Left colon (tissue), 2 donors: ENCODE measurements at regions not wholly inside any gene's neighbourhood (a gene's known extent, or its start where the extent isn't known, plus 50 kb on each side); places are given as distances from the start of the nearest gene placed in this dataset.
A peak's percentile ranks its signal among the peaks of the same experiment; 100 is the strongest.
"Not testable (repeated sequence)": the region's sequence is repeated elsewhere in the genome, so short reads cannot be mapped to it uniquely, and the experiment has no call there.

Experiments used
- ATAC-seq: fragments of 200-7000 bp; cut with Tn5 transposase; one replicate; pipeline ENCODE4 v1.9.1; 2020; ENCODE audit warnings: mild to moderate bottlenecking, moderate library complexity
- DNase-seq, 2 donors: peaks; one replicate each; pipeline ENCODE4 v3.0.0-alpha.2; 2020
- intact Hi-C, 2 donors: fragments of 100-400 bp; cut with DNase I in 1 of 2; cut with micrococcal nuclease in 1 of 2; formaldehyde crosslinking; loops; one replicate each; pipeline versions ENCODE4 v1.11.2 to v1.14.0; 2022; cut with DNase I, micrococcal nuclease
- donor health status: DM: no; HTN: no; CAD: no.
- donor health status: DM: yes; HTN: yes; CAD: no.

GRCh38 chr2:90292451-90292850 lies 1601.0 kb downstream of the RPIA start:
- DNase-seq, ATAC-seq, intact Hi-C loops: not testable (repeated sequence)

DNA sequence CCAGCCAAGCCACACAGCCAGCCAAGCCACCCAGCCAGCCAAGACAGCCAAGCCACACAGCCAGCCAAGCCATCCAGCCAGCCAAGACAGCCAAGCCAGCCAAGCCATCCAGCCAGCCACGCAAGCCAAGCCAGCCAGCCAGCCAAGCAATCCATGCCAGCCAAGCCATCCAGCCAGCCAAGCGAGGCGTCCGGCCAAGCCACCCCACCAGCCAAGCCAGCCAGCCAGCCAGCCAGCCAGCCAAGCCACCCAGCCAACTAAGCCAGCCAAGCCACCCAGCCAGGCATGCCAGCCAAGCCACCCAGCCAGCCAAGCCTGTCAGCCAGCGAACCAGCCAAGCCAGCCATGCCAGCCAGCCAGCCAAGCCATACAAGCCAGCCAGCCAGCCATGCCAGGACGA lies 1601.8 kb downstream of the RPIA start:
- intact Hi-C loops, DNase-seq, ATAC-seq: not testable (repeated sequence)

DNA sequence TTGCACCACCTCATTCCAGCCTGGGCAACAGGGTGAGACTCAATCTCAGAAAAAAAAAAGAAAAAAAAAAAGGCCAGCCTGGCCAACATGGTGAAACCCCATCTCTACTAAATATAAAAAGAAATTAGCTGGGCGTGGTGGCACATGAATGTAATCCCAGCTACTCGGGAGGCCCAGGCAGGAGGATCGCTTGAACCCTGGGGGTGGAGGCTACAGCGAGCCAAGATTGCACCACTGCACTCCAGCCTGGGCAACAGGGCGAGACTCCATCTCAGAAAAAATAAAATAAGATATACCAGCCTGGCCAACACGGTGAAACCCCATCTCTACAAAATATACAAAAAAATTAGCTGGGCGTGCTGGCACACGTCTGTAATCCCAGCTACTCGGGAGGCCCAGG lies 1602.3 kb downstream of the RPIA start:
- intact Hi-C loops, result not testable (repeated sequence)

DNA sequence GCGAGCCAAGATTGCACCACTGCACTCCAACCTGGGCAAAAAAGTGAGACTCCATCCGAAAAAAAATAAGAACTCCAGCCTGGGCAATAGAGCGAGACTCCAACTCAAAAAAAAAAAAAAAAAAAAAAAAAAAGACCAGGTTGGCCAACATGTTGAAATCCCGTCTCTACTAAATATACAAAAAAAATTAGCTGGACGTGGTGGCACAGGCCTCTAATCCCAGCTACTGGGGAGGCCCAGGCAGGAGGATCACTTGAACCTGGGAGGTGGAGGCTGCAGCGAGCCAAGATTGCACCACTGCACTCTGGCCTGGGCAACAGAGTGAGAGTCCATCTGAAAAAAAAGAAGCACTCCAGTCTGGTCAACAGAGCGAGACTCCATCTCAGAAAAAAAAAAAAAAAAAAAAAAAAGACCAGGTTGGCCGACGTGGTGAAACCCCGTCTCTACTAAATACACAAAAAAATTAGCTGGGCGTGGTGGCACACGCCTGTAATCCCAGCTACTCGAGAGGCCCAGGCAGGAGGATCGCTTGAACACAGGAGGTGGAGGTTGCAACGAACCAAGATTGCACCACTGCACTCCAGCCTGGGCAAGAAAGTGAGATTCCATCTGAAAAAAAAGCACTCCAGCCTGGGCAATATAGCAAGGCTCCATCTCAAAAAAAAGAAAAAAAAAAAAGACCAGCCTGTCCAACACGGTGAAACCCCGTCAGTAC lies 1603.7 kb downstream of the RPIA start:
- DNase-seq, ATAC-seq, intact Hi-C loops: not testable (repeated sequence)

More for the DNA sequence above, 1602.3 kb downstream of the RPIA start:
- not testable (repeated sequence) for DNase-seq, ATAC-seq

DNA sequence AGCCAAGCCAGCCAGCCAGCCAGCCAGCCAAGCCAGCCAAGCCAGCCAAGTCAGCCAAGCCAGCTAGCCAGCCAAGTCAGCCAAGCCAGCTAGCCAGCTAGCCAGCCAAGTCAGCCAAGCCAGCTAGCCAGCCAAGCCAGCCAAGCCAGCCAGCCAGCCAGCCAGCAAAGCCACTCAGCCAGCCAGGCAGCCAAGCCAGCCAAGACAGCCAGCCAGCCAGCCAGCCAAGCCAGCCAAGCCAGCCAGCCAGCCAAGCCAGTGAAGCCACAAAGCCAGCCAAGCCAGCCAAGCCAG lies 1605.0 kb downstream of the RPIA start:
- ATAC-seq, DNase-seq, intact Hi-C loops: not testable (repeated sequence)

- intact Hi-C loops, DNase-seq, ATAC-seq: not testable (repeated sequence)
These were observed 1606.2 kb downstream of the RPIA start for GRCh38 chr2:90297701-90298100.

DNA sequence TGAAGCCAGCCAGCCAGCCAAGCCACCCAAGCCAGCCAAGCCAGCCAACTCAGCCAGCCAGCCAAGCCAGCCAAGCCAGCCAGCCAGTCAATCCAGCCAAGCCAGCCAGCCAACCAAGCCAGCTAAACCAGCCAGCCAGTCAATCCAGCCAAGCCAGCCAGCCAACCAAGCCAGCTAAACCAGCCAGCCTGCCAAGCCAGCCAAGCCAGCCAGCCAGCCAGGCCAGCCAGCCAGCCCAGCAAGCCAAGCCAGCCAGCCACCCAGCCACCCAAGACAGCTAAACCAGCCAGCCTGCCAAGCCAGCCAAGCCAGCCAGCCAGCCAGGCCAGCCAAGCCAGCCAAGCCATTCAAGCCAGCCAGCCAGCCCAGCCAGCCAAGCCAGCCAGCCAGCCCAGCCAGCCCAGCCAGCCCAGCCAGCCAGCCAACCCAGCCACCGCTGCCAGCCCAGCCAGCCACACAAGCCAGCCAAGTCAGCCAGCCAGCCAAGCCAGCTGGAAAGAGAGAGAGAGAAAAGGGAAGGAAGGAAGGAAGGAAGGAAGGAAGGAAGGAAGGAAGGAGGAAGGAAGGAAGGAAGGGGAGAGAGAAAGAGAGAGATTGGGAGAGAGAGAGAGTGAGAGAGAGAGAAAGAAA lies 1606.8 kb downstream of the RPIA start:
- DNase-seq, intact Hi-C loops, ATAC-seq: not testable (repeated sequence)

GRCh38 chr2:90298983-90299382 lies 1607.5 kb downstream of the RPIA start:
- ATAC-seq, intact Hi-C loops, DNase-seq: not testable (repeated sequence)

GRCh38 chr2:90322982-90323381 lies 1631.5 kb downstream of the RPIA start:
- DNase-seq, intact Hi-C loops, ATAC-seq: not testable (repeated sequence)

DNA sequence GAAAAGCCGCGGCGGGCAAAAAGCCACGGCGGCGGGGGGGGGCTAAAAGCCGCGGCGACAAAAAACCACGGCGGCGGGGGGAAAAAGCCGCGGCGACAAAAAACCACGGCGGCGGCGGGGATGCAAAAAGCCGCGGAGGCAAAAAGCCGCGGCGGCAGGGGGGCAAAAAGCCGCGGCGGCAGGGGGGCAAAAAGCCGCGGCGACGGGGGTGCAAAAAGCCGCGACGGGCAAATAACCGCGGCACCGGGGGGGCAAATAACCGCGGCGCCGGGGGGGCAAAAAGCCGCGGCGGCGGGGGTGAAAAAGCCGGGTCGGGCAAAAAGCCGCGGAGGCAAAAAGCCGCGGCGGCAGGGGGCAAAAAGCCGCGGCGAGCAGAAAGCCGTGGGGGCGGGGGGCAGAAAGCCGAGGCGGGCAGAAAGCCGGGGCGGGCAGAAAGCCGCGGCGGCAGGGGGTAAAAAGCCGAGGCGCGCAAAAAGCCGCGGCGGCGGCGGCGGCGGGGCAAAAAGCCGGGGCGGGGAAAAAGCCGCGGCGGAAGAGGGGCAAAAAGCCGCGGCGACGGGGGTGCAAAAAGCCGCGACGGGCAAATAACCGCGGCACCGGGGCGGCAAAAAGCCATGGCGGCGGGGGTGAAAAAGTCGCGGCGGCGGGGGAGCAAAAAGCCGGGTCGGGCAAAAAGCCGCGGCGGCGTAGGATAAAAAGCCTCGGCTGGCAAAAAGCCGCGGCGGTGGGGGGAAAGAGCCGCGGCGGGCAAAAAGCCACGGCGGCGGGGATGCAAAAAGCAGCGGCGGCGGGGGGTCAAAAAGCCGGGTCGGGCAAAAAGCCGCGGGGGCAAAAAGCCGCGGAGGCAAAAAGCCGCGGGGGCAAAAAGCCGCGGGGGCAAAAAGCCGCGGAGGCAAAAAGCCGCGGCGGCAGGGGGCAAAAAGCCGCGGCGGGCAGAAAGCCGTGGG lies 1632.4 kb downstream of the RPIA start:
- ATAC-seq, intact Hi-C loops: not testable (repeated sequence)
- peak in 1 of 2 donors; percentile 30 for DNase-seq

- peak in 1 of 2 donors; percentile 7 for DNase-seq
- ATAC-seq, intact Hi-C loops: not testable (repeated sequence)
These were observed 1633.2 kb downstream of the RPIA start for GRCh38 chr2:90324672-90325071.

DNA sequence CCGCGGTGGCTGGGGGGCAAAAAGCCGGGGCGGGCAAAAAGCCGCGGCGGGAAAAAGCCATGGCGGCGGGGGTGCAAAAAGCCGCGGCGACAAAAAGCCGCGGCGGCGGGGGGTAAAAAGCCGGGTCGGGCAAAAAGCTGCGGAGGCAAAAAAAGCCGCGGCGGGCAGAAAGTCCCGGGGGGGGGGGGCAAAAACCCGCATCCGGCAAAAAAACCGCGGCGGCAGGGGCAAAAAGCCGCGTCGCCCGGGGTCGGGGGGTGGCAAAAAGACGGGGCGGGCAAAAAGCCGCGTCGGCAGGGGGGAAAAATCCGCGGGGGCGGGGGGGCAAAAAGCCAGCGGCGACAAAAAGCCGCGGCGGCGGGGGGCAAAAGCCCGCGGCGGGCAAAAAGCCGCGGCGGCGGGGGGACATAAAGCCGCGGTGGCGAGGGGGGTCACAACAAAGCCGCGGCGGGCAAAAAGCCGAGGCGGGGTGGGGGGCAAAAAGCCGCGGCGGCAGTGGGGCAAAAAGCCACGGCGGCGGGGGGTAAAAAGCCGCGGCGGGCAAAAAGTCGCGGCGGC lies 1634.4 kb downstream of the RPIA start:
- intact Hi-C loops, ATAC-seq: not testable (repeated sequence)
- peak in 1 of 2 donors; percentile 4 for DNase-seq

DNA sequence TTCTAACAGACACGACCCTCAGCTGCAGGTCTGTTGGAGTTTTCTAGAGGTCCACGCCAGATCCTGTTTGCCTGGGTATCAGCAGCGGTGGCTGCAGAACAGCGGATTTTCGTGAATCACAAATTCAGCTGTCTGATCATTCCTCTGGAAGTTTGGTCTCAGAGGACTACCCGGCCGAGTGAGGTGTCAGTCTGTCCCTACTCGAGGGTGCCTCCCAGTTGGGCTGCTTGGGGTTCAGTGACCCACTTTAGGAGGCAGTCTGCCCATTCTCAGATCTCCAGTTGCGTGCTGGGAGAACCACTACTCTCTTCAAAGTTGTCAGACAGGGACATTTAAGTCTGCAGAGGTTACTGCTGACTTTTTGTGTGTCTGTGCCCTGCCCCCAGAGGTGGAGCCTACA lies 1664.1 kb downstream of the RPIA start:
- DNase-seq, intact Hi-C loops, ATAC-seq: not testable (repeated sequence)

DNA sequence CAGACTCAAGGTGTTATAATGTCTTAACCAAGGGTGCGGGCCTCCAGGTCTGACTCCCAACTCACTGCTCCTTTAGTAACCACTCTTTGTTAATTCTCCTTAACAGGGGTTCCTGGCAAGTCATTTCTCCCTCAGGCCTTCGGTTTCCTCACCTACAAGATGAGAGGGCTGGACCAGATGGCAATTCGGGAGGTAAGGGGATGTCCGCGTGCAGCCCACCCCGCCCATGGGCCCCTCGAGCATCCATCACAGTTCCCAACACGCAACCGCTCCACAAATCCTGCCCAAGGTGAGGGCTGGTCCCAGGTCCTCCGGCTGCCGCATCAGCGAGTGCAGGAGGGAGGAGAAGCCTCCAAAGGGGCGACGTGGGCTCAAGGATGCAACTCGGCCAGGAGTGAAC lies 1667.9 kb downstream of the RPIA start:
- ATAC-seq, DNase-seq, intact Hi-C loops: not testable (repeated sequence)

DNA sequence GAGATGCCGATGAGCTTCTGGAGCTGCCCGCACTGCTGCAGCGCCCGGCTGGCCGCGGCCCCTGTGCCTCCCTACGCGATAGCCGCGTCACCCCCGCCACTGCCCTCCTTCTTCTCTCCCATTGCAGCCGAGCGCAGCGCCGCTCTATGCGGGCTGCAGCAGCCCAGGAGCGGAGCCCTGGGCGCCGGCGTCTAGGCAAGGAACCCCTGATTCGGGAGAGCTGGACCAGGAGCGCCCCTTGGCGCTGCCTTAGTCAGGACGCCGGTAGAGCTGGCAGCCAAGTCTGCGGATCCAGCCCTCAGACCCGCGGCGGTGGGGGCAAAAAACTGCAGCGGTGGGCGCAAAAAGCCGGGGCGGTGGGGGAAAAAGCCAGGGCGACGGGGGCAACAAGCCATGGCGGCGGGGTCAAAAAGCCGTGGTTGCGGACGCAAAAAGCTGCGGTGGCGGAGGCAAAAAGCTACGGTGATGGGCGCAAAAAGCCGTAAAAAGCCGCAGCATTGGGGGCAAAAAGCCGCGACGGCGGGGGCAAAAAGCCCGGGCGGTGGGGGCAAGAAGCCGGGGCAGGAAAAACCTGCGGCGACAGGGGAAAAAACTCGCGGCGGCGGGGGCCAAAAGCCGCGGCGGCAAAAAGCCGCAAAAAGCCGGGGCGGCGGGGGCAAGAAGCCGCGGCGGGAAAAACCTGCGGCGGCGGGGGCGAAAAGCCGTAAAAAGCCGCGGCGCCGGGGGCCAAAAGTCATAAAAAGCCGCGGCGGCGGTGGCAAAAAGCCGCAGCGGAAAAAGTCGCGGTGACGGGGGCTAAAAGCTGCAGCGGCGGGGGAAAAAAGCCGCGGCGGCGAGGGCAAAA lies 1668.6 kb downstream of the RPIA start:
- intact Hi-C loops, ATAC-seq, DNase-seq: not testable (repeated sequence)

DNA sequence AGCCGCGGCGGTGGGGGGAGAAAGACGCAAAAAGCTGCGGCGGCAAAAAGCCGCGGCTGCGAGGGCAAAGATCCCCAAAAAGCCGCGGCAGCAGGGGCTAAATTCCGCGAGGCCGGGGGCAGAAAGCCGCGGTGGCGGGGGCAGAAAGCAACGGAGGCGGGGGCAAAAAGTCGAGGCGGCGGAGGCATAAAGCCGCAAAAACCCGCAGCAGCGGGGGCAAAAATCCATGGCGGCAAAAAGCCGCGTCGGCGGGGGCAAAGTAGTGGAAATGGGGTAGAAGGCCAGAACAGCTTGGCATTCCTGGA lies 1669.2 kb downstream of the RPIA start:
- DNase-seq, ATAC-seq, intact Hi-C loops: not testable (repeated sequence)
